GM23338 (cell line): ENCODE measurements at regions not wholly inside any gene's neighbourhood (a gene's known extent, or its start where the extent isn't known, plus 50 kb on each side); places are given as distances from the start of the nearest gene placed in this dataset.

Source experiments
- ATAC-seq: fragments of 200-7000 bp; cut with Tn5 transposase; 3 replicates; pipeline ENCODE4 v1.9.1; 2020
- DNase-seq: peaks from one replicate; pipeline ENCODE4 v3.0.0-alpha.2; 2015; ENCODE audit warnings: low spot score
- H2AFZ ChIP-seq: fragments of 200-600 bp; sonication (generic); 2 replicates; pipeline ENCODE4 v1.8.0; 2016; ENCODE audit warnings: antibody characterized with exemption, mild to moderate bottlenecking, moderate library complexity
- H3F3A ChIP-seq: fragments of 200-600 bp; sonication (generic); replicated peaks from 2 replicates; pipeline ENCODE4 v1.8.0; 2017; ENCODE audit warnings: antibody characterized with exemption, mixed run types, low read depth
- H3K27ac ChIP-seq: fragments of 200-600 bp; sonication (generic); 2 replicates; pipeline ENCODE4 v1.6.1; 2016; ENCODE audit warnings: low read depth
- H3K27me3 ChIP-seq: fragments of 200-600 bp; sonication (generic); 2 replicates; pipeline ENCODE4 v1.8.0; 2016; ENCODE audit warnings: mild to moderate bottlenecking, mixed run types, moderate library complexity; ENCODE audit not compliant: insufficient read depth
- H3K36me3 ChIP-seq: fragments of 200-600 bp; sonication (generic); 2 replicates; pipeline ENCODE4 v1.8.0; 2016; ENCODE audit warnings: mild to moderate bottlenecking; ENCODE audit not compliant: insufficient read depth
- H3K4me1 ChIP-seq: fragments of 200-600 bp; sonication (generic); 2 replicates; pipeline ENCODE4 v1.8.0; 2016; ENCODE audit warnings: mild to moderate bottlenecking, moderate library complexity; ENCODE audit not compliant: insufficient read depth
- H3K4me2 ChIP-seq: fragments of 200-600 bp; sonication (generic); 2 replicates; pipeline ENCODE4 v1.7.1; 2017; ENCODE audit warnings: mixed run types
- H3K4me3 ChIP-seq: fragments of 200-600 bp; sonication (generic); 2 replicates; pipeline ENCODE4 v1.6.1; 2016; ENCODE audit warnings: mixed run types
- H3K79me2 ChIP-seq: fragments of 200-600 bp; sonication (generic); replicated peaks from 2 replicates; pipeline ENCODE4 v1.8.0; 2017; ENCODE audit warnings: mild to moderate bottlenecking; ENCODE audit not compliant: insufficient read depth
- H3K9me2 ChIP-seq: fragments of 200-600 bp; sonication (generic); 2 replicates; pipeline ENCODE4 v1.8.0; 2017; ENCODE audit not compliant: insufficient read depth
- H4K20me1 ChIP-seq: fragments of 200-600 bp; sonication (generic); replicated peaks from 2 replicates; pipeline ENCODE4 v1.8.0; 2017; ENCODE audit warnings: mild to moderate bottlenecking; ENCODE audit not compliant: insufficient read depth
- H3K27ac Mint-ChIP-seq: 2 replicates; pipeline ENCODE4 v1.8.0; 2020; ENCODE audit warnings: inconsistent platforms, mild to moderate bottlenecking, moderate library complexity, mixed read lengths
- H3K27me3 Mint-ChIP-seq: 3 replicates; pipeline ENCODE4 v1.8.0; 2022; ENCODE audit warnings: low read depth, mild to moderate bottlenecking, moderate library complexity, mixed read lengths, inconsistent platforms; ENCODE audit not compliant: insufficient read depth, poor library complexity
- H3K36me3 Mint-ChIP-seq: 3 replicates; pipeline ENCODE4 v1.8.0; 2021; ENCODE audit warnings: low read depth, mild to moderate bottlenecking, inconsistent platforms, moderate library complexity, mixed read lengths
- H3K4me1 Mint-ChIP-seq: 3 replicates; pipeline ENCODE4 v1.8.0; 2020; ENCODE audit warnings: mild to moderate bottlenecking, inconsistent platforms, mixed read lengths
- H3K4me3 Mint-ChIP-seq: 3 replicates; pipeline ENCODE4 v1.8.0; 2021; ENCODE audit warnings: moderate library complexity, mild to moderate bottlenecking, inconsistent platforms, mixed read lengths
- H3K9me3 Mint-ChIP-seq: 3 replicates; pipeline ENCODE4 v1.8.0; 2020; ENCODE audit warnings: moderate library complexity, mild to moderate bottlenecking, inconsistent platforms, mixed read lengths
- CREB1 ChIP-seq: fragments of 250-450 bp; sonication (Bioruptor Pico); IDR thresholded peaks from 2 replicates; pipeline ENCODE4 v1.5.0; 2020; ENCODE audit warnings: low read depth, mild to moderate bottlenecking, moderate library complexity
- ETS1 ChIP-seq: IDR thresholded peaks from 2 replicates; pipeline ENCODE4 v1.6.1; 2016; ENCODE audit warnings: antibody characterized with exemption
- EZH2 ChIP-seq: fragments of 200-600 bp; sonication (generic); IDR thresholded peaks from one replicate; pipeline ENCODE4 v1.8.0; 2017; ENCODE audit warnings: antibody characterized with exemption, mild to moderate bottlenecking, low read depth; ENCODE audit not compliant: unreplicated experiment
- EZH2phosphoT487 ChIP-seq: fragments of 200-600 bp; sonication (generic); IDR thresholded peaks from one replicate; pipeline ENCODE4 v1.8.1; 2018; ENCODE audit warnings: antibody characterized with exemption; ENCODE audit not compliant: unreplicated experiment
- JUNB ChIP-seq: IDR thresholded peaks from one replicate; pipeline ENCODE4 v1.6.1; 2016; ENCODE audit warnings: antibody characterized with exemption; ENCODE audit not compliant: unreplicated experiment
- NANOG ChIP-seq: IDR thresholded peaks from 2 replicates; pipeline ENCODE4 v1.6.1; 2016; ENCODE audit warnings: antibody characterized with exemption, borderline replicate concordance
- POLR2AphosphoS5 ChIP-seq: IDR thresholded peaks from 2 replicates; pipeline ENCODE4 v1.6.1; 2016; ENCODE audit warnings: antibody characterized with exemption, low read depth
- STAT1 ChIP-seq: IDR thresholded peaks from one replicate; pipeline ENCODE4 v1.6.1; 2016; ENCODE audit warnings: antibody characterized with exemption; ENCODE audit not compliant: unreplicated experiment
- ZNF114 ChIP-seq: fragments of 250-450 bp; sonication (Bioruptor Pico); IDR thresholded peaks from 2 replicates; pipeline ENCODE4 v1.5.0; 2020; ENCODE audit warnings: mild to moderate bottlenecking, moderate library complexity
- ZNF331 ChIP-seq: fragments of 250-450 bp; sonication (Bioruptor Pico); IDR thresholded peaks from 2 replicates; pipeline ENCODE4 v1.5.0; 2020; ENCODE audit warnings: low read depth, mild to moderate bottlenecking, moderate library complexity
- ZNF462 ChIP-seq: fragments of 250-450 bp; sonication (Bioruptor Pico); IDR thresholded peaks from 2 replicates; pipeline ENCODE4 v1.5.0; 2020; ENCODE audit warnings: mild to moderate bottlenecking, moderate library complexity
- TF ChIP-seq, protein P1 (sequence below), 2 experiments: fragments of 200-600 bp in 1 of 2; sonication (generic) in 1 of 2; conservative IDR thresholded peaks; 2 replicates each; pipeline versions ENCODE4 v1.5.1 to v1.6.1; 2016 to 2017; ENCODE audit warnings: antibody characterized with exemption in 2 of 2, low read depth in 2 of 2, mild to moderate bottlenecking in 2 of 2, moderate library complexity in 1 of 2
- TF ChIP-seq, protein P2 (sequence below): IDR thresholded peaks from one replicate; pipeline ENCODE4 v1.6.1; 2018; ENCODE audit warnings: antibody characterized with exemption; ENCODE audit not compliant: unreplicated experiment

- H3K79me2 ChIP-seq: no peaks in the 10 kb centered on the region
- H3K4me2 ChIP-seq: no peak overlapping the region
- Mint-ChIP-seq H3K4me1 (peaks cover 4% of the 10 kb centered on the region; the same call in 2 of the 3 replicates), H3K4me3 (no peak overlapping the region), H3K27ac (no peak overlapping the region), H3K9me3 (peaks cover 16% of the 10 kb centered on the region), H3K27me3 (peaks cover 9% of the 10 kb centered on the region), H3K36me3 (peaks cover 3% of the 10 kb centered on the region; the same call in 1 of the 3 replicates)
- H2AFZ ChIP-seq: no peak overlapping the region
- H3K27ac ChIP-seq: no peak overlapping the region
- DNase-seq: no peak
- H3K4me3 ChIP-seq: no peak overlapping the region
- ATAC-seq: no peak
- no peaks in the 10 kb centered on the region for H3K36me3 ChIP-seq
- H3K9me2 ChIP-seq: no peaks in the 10 kb centered on the region; the same call in 1 of the 2 replicates
- no peaks in the 10 kb centered on the region for H3K4me1 ChIP-seq
- TF ChIP-seq, protein P1, sequence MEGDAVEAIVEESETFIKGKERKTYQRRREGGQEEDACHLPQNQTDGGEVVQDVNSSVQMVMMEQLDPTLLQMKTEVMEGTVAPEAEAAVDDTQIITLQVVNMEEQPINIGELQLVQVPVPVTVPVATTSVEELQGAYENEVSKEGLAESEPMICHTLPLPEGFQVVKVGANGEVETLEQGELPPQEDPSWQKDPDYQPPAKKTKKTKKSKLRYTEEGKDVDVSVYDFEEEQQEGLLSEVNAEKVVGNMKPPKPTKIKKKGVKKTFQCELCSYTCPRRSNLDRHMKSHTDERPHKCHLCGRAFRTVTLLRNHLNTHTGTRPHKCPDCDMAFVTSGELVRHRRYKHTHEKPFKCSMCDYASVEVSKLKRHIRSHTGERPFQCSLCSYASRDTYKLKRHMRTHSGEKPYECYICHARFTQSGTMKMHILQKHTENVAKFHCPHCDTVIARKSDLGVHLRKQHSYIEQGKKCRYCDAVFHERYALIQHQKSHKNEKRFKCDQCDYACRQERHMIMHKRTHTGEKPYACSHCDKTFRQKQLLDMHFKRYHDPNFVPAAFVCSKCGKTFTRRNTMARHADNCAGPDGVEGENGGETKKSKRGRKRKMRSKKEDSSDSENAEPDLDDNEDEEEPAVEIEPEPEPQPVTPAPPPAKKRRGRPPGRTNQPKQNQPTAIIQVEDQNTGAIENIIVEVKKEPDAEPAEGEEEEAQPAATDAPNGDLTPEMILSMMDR (conservative IDR thresholded peaks at IDR 0.05; ENCODE audit: low read depth in 2 of 2): no peak
- no peak for TF ChIP-seq POLR2AphosphoS5
- no peak for TF ChIP-seq JUNB
- no peak for TF ChIP-seq EZH2
- no peak for TF ChIP-seq STAT1
- no peak for TF ChIP-seq NANOG
- no peak for TF ChIP-seq ZNF331 (CRISPR knock-in tag)
- no peak for TF ChIP-seq ETS1
- TF ChIP-seq ZNF114: no peak
- TF ChIP-seq ZNF462: no peak
- no peak for TF ChIP-seq EZH2phosphoT487
- TF ChIP-seq CREB1: no peak
- TF ChIP-seq, protein P2, sequence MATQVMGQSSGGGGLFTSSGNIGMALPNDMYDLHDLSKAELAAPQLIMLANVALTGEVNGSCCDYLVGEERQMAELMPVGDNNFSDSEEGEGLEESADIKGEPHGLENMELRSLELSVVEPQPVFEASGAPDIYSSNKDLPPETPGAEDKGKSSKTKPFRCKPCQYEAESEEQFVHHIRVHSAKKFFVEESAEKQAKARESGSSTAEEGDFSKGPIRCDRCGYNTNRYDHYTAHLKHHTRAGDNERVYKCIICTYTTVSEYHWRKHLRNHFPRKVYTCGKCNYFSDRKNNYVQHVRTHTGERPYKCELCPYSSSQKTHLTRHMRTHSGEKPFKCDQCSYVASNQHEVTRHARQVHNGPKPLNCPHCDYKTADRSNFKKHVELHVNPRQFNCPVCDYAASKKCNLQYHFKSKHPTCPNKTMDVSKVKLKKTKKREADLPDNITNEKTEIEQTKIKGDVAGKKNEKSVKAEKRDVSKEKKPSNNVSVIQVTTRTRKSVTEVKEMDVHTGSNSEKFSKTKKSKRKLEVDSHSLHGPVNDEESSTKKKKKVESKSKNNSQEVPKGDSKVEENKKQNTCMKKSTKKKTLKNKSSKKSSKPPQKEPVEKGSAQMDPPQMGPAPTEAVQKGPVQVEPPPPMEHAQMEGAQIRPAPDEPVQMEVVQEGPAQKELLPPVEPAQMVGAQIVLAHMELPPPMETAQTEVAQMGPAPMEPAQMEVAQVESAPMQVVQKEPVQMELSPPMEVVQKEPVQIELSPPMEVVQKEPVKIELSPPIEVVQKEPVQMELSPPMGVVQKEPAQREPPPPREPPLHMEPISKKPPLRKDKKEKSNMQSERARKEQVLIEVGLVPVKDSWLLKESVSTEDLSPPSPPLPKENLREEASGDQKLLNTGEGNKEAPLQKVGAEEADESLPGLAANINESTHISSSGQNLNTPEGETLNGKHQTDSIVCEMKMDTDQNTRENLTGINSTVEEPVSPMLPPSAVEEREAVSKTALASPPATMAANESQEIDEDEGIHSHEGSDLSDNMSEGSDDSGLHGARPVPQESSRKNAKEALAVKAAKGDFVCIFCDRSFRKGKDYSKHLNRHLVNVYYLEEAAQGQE: no peak
- 0 out of 2 replicates have a peak, but pooled peaks cover 3% of the 10 kb centered on the region for H3F3A ChIP-seq
- H3K27me3 ChIP-seq: no peaks in the 10 kb centered on the region
- H4K20me1 ChIP-seq: no peaks in the 10 kb centered on the region
Measured at GRCh38 chr7:70872188-70872587, 259.8 kb upstream of the GALNT17 start.
